NCI-H187 (cell line): ENCODE measurements at regions not wholly inside any gene's neighbourhood (a gene's known extent, or its start where the extent isn't known, plus 50 kb on each side); places are given as distances from the start of the nearest gene placed in this dataset.

Experiments
- DNase-seq, 2 experiments: peaks; one replicate each; lab custom pipeline; 2025; lab: John Stamatoyannopoulos, UW

- no peak for DNase-seq
These were observed 129.9 kb downstream of the KLF13 start for GRCh38 chr15:31456354-31457060.

GRCh38 chr15:31457161-31457560 is 130.5 kb downstream of the KLF13 start:
- no peak for DNase-seq

GRCh38 chr15:31457631-31458526 is 131.2 kb downstream of the KLF13 start:
- no peak for DNase-seq

- DNase-seq = no peak
These were observed 132.2 kb downstream of the KLF13 start for GRCh38 chr15:31458596-31459399.

- no peak for DNase-seq
These were observed 132.7 kb downstream of the KLF13 start for GRCh38 chr15:31459400-31459748.

GRCh38 chr15:31461375-31461774 is 134.7 kb downstream of the KLF13 start:
- no peak for DNase-seq

GRCh38 chr15:31461911-31462480 is 135.4 kb downstream of the KLF13 start:
- no peak for DNase-seq

GRCh38 chr15:31463521-31464102 is 137.0 kb downstream of the KLF13 start:
- no peak for DNase-seq

GRCh38 chr15:31464216-31465082 is 137.8 kb downstream of the KLF13 start:
- DNase-seq = no peak

- no peak for DNase-seq
These were observed 138.7 kb downstream of the KLF13 start for GRCh38 chr15:31465083-31465955.

- DNase-seq = no peak
These were observed 140.7 kb downstream of the KLF13 start for GRCh38 chr15:31467361-31467760.

GRCh38 chr15:31468911-31469785 is 142.5 kb downstream of the KLF13 start:
- DNase-seq = no peak

GRCh38 chr15:31469786-31470525 is 143.3 kb downstream of the KLF13 start:
- no peak for DNase-seq

- DNase-seq = no peak
These were observed 144.1 kb downstream of the KLF13 start for GRCh38 chr15:31470756-31471155.

- no peak for DNase-seq
These were observed 145.2 kb downstream of the KLF13 start for GRCh38 chr15:31471731-31472430.

GRCh38 chr15:31472636-31473384 is 146.2 kb downstream of the KLF13 start:
- no peak for DNase-seq
